OCI-M2 (cell line): ENCODE measurements at regions not wholly inside any gene's neighbourhood (a gene's known extent, or its start where the extent isn't known, plus 50 kb on each side); places are given as distances from the start of the nearest gene placed in this dataset.

Experiments used
- DNase-seq: peaks from one replicate; lab custom pipeline; 2025; ENCODE audit not compliant: unreplicated experiment; lab: John Stamatoyannopoulos, UW

DNA sequence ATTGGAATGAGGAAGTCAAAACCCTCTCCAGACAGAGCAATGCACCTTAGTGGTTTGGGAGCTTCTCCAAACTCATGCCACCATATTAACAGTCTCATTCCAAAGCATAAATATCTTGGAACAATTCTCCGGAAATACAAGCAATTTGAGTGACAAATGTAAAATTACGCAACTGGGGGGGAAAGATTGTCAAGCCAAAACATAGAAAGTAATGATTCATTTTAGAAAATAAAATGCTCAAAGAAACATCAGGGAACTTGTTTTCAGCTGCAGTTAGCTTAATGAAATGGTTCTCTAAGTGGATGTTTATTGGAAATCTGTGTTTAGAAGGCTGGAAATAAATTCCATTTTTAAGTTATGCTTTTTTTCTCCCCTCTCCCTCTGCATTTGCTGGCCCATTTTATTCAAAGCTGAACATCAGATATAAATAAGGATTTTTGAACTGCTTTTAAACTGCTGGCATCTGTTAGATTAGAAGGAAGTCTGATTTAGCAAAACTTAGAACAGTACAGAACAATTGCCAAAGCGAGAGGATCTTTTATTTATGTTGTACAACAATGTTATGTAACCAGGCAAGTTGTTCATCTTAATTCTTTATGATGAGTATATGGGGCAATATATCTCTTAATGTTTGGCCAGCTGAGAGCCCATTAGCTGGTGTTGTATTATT is 551.9 kb downstream of the PRELID2 start:
- DNase-seq: no peak

DNA sequence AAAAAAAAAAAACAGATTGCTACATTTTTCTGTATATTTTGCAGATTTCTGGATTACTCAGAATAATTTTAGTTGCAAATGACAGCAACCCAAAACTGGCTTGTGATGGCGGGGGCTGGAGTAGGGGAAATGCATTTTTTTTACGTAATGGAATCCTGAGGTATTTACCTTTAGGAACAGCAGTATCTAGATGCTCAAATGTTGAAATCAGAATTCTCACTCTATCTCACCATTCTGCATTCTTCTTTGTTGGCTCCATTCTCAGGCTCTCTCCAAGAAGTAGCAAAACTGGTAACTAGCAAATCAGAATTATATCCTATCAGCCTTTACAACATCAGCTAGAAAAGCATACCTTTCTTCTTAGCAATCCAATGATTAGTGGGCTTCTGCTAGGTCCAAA is 554.3 kb downstream of the PRELID2 start:
- no peak for DNase-seq

DNA sequence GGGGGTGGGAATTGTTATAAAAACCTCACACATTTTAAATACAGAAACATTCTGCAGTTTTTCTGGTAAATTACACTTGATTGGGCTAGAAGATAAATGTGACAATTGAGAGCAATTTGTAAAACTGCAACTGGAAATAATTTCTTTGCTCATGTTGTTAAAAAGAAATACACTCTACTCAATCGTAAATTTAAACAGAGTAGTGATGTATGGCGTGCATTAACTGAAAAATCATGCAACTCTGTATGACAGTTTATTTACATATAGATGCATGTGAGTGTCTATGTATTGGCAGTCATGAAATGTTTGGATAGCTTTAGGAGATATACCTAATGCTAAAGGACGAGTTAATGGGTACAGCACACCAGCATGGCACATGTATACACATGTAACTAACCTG is 554.9 kb downstream of the PRELID2 start:
- no peak for DNase-seq

DNA sequence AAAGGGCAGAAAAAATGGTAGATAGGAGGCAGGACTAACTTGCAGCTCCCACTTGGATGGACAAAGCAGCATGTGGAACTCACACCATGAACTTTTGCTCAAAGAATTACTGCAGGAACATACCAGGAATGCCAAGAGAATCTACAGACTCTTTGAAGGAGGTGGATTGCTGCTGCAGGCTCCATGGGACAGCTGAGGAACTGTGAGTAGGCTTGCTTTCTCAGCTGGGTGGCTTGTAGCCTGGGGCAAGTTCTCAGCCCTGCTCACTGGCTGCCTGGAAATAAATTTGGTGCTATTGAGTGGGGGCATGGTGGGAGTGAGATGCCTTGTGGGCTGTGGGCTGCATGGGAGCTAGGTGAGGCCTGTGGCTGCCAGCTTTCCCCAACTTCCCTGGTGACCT is 574.5 kb downstream of the PRELID2 start:
- no peak for DNase-seq

DNA sequence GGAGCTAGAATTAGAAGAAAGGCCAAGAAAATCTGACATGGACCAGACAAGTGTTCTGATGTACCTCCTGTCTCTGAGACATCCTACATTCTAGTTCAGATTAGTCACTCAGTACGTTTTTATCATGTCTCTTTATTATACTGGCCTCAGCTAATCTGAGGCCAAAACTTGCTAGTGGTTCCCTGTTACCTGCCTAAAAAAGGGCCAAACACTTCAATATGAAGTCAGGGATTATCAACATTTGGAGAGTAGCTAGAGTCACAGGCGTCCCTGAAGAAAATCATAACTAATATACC is 587.4 kb downstream of the PRELID2 start:
- no peak for DNase-seq

DNA sequence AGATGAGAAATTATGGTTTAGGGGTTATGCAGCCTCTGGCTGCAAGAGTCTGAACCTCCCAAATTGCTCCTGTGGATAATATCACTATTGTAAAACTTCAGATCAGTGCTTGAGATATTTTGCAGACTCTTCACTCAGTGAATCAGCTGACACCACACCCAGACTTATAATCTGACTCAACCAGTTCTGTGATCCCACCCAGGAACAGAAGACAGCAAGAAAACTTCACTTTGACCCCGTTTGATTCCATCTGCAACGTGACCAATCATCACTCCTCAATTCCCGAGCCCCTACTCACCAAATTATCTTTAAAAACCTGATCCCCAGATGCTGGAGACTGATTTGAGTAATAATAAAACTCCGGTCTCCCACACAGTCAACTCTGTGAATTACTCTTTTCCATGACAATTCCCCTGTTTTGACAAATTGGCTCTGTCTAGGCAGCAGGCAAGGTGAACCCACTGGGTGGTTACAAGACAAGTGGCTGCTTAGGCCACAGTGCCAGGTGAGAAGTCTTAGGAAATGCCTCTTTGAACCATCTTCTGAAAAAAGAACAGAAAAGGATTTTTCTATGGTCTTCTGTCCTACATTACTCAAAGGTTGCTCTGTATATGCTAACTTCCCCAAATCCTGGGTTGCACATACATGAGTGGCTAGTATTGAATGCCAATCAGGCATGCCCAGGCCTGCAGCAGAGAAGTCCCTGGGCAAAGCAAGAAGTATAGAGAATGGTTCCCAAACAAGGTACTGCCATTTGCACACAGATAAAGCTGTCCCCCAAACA is 588.0 kb downstream of the PRELID2 start:
- DNase-seq: no peak

DNA sequence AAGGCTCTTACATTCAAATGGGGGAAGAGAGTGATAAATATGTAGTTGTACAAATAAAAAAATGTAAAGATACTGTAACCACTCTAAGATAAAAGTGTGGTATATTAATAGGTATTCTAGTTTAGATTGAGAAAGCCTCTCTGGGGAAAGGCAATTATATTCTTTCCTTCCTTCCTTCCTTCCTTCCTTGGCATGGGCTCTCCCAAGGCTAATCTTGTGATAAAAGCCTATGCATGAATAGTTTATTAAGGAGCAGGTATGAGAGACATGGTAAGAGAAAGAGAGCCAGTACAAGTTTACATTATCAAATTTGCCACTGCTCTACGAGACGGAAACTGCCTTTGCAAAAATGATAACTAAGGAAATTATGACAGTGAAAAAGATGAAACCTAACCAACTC is 588.8 kb downstream of the PRELID2 start:
- no peak for DNase-seq

DNA sequence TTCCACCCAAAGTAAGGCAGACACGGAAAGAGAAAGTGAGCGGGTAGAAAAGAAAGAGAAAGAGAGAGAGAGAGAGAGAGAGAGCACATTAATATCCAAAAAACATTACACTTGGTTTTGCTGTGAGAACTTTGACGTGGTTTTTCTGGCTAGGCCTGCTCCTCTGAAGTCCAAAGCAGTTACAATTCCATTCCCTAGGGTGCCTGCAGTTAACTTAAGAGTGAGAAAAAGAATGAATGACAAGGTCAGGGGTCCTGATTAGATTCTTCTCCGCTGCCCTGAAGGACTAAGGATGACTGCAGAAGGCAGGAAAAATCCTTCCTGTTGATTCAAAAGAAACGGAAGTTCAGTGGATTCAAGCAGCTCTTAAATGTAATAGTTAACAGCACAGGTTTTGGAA is 589.8 kb downstream of the PRELID2 start:
- DNase-seq: no peak

DNA sequence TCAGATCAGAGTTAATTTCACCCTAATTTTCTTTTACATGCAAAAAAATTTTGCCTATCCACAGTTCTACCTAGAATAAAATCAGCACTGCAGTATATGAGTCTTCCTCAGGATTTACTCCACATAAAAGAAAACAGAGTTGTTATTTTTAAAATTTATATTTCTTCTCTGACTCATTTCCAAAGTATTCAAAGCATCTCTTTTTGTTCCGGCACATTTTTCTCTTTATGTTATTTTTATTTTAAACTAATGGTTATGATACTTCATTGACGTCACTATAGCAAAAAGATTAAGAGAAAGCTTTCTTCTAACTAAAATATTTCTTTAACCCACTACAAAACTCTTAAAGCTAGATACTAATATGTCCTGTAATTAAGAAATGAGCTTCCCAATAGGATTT is 590.4 kb downstream of the PRELID2 start:
- DNase-seq: no peak

DNA sequence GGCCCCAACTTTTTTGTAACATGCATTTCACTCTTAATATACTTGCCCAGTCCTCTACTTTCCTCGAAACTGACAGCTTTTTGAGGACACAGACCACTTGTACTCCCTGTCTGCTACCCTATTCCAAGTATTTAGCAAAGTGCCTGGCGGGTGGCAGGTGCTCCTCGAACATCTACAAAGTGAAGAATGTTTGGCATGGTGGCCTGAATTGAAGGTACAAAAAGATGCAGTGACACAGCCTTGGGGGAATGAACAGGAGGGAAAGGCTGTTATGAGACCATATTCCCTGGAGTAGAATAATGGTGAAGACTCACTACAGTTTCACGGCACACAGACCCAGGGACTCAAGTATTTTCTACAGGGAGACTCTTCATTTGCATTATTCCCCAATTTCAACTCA is 590.9 kb downstream of the PRELID2 start:
- DNase-seq: no peak

DNA sequence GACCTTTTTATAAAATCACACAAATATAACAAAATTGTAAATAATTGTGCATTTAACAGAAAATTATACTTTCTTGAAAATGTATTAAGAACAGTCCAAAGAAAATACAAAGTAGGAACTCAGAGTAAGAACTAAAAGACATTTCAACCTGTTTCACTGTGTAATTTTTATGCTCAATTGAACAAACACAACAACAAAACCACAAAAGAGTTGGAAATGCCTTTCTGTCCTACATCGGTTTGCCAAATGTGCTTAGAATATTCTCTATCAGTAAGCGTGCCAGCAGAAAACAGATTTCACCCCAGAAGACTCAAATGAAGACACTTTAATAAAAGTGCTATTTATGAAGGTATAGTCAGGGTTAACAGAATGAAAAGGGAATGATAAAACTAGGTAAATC is 592.1 kb downstream of the PRELID2 start:
- no peak for DNase-seq

DNA sequence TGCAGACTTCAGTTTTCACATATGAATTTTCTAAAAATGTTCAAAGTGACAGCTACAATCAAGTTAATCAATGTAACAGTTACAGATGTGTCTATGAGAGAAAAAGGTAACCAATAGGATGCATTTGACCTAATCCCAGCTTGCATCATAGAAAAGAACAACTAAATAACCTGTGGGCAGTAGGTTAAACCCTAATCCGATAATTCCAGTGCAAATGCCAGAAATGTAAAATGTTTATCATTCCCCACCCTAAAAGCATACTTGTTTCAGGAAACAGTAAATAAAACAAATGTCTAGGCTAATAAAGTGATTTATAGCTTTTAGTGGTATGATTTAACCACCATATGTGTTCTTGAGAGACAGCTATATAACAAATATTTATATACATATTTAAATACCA is 592.6 kb downstream of the PRELID2 start:
- DNase-seq: no peak

DNA sequence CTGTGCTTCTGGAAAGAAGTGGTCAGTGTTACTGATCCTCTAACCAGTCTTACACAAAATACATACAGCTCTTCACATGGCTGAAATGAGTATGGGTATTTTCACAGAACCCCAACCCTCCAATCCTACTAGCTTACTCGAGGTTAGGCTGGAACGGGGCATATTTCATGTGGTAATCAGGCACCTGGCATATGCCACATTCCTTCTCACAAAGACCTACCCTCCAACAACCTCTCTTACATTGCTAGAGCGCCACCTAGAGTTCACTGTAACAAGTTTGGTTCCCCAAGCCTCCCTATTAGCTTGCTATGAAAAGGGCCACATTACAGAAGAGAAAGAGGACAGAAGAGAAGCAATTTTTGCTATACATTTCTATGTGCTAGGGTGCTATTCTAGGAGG is 597.3 kb downstream of the PRELID2 start:
- DNase-seq: no peak

DNA sequence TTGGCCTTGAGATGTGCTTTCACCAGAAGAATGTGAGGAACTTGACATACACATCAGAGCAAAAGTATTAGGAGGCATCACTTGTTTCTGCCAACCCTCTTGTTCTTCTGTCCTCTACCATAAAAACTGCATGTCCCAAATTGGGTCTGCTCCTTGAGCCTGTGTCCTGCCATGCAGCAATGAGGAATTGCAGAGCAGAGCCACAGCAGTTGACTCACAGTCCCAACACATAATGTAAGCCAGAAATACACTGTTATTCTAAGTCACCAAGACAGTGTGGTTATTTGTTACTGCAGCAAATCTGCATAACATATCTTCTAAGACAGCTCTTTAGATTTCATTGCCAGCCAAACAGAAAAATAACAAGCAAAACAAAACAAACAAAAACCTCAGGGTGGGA is 598.2 kb downstream of the PRELID2 start:
- DNase-seq: no peak

DNA sequence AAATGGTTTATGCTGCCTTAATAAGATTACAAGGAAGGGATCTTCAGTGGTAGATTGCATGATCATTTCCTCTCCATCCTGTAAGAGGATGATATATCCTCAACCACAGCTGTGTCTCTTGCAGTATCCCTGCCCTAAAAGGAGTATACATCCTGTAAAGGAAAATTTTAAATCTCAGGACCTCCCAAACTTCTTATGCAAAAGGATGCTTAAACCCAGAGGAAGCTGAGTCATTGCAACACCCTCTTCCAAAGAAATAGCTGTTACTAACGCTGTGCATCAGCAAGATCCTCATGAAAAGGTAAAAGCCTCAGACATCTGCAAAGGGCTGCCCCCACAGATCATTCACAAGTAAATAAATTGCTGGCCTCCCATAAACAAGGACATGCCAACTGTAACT is 599.0 kb downstream of the PRELID2 start:
- no peak for DNase-seq

DNA sequence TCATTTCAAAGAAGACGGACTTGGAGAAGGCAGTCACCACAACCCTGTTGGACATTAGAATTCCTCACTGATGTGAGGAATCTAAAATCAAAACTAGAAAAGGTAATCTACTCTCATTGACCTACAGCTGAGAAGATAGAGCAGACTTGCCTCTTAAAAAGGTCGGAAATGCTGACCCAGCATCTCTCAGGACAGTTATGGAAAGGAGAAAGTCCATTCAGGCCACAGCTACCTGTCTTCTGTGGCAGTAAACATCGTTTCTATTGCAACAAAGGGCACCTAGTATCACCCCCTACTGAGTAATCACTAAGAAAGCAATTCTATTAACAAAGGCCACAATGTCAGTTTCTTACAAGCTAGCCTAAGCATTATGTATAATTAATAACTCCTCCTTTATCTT is 601.7 kb downstream of the PRELID2 start:
- no peak for DNase-seq

DNA sequence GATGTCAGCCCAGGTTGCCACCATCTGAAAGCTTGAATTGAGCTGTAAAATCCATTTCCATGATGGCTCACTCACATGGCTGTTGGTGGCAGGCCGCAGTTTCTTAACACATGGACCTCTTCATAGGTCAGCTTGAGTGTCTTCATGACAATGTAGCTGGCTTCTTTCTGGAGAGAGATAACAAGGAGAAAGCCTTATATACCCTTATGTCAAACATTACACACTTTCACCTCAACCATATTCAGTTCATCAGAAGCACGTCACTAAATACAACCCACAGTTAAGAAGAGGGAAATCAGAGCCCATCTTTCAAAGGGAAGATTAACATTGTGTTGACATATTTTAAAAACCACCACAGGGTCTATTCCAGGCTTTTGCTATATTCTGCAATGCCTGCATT is 604.4 kb downstream of the PRELID2 start:
- DNase-seq: no peak

DNA sequence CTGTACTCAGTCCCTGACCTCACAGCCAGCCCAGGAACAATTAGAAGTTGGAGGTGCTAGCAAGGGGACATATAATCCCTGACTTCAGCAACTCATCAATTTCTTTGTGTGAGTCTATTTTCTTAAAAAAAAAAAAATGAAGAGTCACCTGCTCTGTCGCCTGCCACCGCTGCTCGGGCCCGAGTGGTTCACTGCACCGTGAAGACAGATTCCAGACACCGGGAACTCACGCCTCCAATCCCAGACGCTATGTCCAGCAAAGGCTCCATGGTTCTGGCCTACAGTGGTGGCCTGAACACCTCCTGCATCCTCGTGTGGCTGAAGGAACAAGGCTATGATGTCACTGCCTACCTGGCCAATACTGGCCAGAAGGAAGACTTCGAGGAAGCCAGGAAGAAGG is 606.6 kb downstream of the PRELID2 start:
- no peak for DNase-seq

DNA sequence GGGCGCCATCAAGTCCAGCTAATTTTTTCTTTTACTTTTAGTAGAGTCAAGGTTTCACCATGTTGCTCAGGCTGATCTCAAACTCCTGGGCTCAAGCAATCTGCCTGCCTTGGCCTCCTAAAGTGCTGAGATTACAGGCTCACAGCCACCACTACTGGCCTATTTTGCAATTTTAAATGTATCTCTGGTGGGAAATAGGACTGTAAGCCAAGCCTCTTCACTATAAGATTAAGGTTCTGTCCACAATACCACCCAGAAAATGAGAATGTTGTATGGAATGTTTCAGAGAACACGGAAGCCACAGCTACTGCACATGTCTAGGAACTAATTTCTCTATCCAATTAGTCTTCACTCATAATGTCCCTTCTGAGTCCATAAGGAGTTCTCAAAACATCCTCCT is 607.3 kb downstream of the PRELID2 start:
- no peak for DNase-seq

DNA sequence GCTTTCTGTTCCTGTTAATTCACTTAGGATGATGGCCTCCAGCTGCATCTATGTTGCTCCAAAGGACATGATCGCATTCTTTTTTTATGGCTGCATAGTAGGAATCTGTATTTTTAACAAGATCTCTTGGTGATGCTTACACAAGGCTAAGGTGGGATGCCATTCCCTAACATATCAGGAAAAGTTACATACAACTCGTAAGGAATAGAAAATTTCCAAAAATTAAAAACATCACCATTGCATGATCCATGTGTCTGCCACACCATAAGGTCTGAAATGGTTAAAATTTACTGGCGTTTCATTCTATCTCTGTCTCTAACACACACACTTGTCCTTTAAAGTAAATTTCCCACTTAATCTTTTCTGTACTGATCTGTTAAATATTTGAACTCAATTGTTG is 608.4 kb downstream of the PRELID2 start:
- DNase-seq: no peak

DNA sequence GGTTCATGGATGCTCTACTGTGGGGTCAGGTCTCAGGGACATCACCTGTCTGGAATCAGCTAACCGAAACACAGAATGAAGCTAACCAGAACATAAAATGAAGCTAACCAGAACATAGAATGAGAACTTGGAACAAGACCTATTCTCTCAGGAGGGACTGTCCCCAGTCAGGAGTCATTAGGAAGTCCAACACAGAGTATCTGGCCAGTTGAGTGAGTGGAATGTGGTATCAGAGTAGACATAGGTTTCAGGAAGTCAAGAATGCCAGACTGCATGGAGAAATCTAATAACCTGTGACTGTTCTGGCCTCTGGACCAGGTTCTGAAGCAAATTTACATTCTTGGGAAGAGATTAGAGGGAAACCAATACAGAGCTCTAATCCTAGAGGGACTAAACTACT is 609.6 kb downstream of the PRELID2 start:
- no peak for DNase-seq

DNA sequence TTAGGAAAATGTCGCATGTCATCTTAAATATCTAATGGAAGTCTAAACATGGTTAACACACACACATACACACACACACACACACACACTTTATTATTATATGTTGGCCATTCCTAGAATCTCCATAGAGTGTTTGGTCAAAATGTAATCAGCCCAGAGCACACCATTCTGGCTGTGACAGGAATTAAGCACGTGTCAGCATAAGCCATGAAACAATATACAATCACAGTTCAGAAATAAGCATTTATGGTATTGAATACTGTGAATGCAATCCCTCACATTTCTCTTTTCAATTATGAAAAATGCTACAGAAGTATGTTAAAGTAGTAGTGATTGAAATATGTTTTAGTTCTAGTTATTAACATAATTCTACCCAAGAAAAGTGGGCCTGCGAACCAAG is 611.6 kb downstream of the PRELID2 start:
- no peak for DNase-seq

DNA sequence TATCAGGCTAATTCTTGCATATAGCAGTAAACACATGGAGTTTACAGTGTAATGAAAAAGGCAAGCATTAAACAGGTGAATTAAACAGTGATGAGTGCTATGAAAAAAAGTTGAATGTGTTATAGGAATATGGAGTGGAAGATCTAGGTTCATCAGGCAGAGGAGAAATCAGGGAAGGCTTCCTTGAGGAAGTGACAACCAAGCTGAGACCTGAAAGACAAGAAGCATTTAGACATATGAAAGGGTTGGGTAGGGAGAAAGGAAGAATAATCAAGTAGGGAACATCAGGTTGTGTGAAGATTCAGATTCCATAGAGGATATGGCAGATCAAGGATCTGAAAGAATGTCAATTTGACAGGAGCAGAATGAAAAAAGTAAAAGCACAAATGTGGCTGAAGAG is 612.5 kb downstream of the PRELID2 start:
- DNase-seq: no peak
